T-helper 1 cell treated with Interleukin-12 subunit alpha and Interleukin-12 subunit beta and Interleukin-4 antibody, amounts not matched to agents 30 ng/mL and 1 ng/mL, for 36 hours (primary cell): ENCODE measurements at regions not wholly inside any gene's neighbourhood (a gene's known extent, or its start where the extent isn't known, plus 50 kb on each side); places are given as distances from the start of the nearest gene placed in this dataset.

Experiments used
- intact Hi-C: fragments of 100-400 bp; cut with micrococcal nuclease; formaldehyde crosslinking; loops from one replicate; pipeline ENCODE4 v1.15.1; 2024

- intact Hi-C loops, result no loop called here
Measured at GRCh38 chr2:128564551-128564950, 245.9 kb upstream of the HS6ST1 start.

GRCh38 chr2:128565441-128565840 is 246.8 kb upstream of the HS6ST1 start:
- intact Hi-C loops, result no loop called here

GRCh38 chr2:128566671-128567070 is 248.0 kb upstream of the HS6ST1 start:
- intact Hi-C loops, result no loop called here

DNA sequence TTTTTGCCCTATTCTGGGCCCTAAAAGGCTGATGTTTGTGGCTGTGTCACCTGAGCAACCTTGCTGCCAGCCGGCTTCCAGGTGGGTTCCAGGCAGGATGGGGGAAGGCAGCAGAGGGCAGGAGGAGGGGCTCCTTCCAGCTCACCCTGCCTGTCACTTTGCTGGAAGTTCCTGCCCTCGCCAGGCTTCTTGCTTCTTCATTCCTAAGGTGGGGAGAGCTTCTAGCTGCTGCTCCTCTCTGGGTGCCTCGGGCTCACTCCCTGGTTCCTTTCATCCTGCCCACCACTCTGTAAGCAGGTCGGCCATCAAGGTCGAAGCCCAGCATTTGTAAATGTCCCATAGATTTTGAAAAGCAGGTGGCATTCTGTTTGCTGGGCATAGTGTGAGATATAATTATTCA is 249.4 kb upstream of the HS6ST1 start:
- intact Hi-C loops, result no loop called here

GRCh38 chr2:128573116-128573515 is 254.4 kb upstream of the HS6ST1 start:
- intact Hi-C loops, result no loop called here

DNA sequence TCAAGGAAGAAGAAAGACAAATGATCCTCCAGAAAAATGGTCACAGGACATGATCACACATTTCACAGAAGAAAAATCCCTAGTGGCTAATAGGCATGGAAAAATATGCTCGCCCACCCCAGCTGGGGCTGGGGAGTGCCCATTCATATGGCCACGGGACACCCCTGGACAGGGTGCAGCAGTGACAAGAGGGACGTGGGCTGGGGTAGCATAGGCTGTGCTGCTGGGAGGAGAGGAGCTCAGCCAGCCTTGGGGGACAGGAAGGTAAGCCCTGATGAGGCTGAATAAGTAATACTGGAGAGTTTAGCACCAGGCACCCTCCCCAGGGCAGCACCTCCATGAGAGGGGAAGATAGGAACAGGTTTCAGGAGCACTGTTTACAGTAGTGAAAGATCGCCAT is 254.9 kb upstream of the HS6ST1 start:
- intact Hi-C loops, result no loop called here

DNA sequence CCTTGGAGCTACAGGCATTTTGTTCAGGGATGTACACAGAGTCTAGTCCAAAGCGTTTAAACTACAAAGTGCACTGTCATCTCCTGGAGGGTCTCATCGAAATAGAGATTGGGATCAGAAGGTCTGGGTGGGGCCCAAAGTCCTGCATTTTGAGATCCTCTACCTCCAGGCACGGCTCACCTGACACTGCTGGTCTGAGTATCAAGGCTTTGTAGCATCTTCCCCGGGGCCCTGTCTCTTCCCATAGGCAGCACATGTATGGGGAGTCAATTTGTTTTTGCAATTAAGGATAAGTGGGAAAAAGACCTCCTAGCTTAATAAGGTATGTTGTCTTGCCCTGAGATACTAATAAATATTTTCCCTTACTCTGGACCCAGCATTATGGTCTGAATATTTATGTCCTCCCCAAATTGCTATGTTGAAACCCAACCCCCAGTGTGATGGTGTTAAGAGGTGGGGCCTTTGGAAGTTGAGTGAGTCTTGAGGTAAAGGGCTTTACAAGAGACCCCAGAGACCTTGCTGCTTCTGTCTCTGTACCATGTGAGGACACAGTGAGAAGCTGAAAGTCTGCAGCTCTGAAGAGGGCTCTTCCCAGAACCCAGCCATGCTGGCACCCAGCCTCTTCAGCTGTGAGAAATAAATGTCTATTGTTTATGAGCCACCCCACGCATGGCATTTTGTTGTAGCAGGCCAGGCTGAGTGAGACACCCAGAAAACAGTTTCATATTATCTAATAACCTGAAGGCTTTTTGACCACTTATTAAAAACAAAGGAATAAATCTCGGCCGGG is 258.7 kb upstream of the HS6ST1 start:
- intact Hi-C loops, result no loop called here

GRCh38 chr2:128578406-128579390 is 260.0 kb upstream of the HS6ST1 start:
- intact Hi-C loops, result no loop called here

DNA sequence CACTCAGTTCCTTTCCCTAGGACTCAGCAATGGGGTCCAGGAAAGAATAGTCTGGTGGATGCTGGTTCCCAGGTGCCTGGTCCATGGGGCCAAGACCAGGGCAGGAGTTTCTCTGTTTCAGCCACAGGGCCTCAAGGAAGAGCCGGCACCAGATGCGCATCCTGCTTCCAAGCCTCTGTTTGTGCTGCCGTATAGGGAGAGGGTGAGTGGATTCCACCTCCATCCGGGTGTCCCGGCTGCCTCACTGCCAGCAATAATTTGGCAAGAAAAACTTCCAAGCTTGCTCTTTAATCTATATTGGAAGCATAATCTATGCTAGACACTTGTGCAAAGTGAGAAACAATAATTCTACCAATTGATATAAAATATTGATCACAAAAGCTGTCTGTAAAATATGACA is 261.2 kb upstream of the HS6ST1 start:
- intact Hi-C loops, result no loop called here

- intact Hi-C loops, result no loop called here
Measured at GRCh38 chr2:128580988-128581848, 262.6 kb upstream of the HS6ST1 start.

DNA sequence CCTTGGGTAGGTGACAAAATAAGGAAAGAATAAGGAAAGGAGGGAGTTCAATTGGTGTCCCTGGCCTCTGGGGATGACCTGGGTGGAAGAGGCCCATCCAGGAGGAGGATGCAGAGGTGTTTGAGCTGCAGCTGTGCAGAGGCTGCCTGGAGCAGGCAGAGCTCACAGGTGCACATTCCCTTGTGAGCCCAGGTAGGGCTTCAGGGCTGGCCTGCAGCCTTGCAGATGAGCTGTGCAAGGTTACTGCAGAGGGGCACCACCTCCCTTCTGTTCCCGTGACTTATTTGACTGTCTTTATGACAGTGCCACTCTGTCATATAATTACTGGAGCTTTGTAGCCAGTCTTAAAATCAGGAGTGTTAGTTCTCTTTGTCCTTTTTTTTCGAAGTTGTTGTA is 263.2 kb upstream of the HS6ST1 start:
- intact Hi-C loops, result no loop called here

- intact Hi-C loops, result no loop called here
Measured at GRCh38 chr2:128584296-128584890, 265.7 kb upstream of the HS6ST1 start.

DNA sequence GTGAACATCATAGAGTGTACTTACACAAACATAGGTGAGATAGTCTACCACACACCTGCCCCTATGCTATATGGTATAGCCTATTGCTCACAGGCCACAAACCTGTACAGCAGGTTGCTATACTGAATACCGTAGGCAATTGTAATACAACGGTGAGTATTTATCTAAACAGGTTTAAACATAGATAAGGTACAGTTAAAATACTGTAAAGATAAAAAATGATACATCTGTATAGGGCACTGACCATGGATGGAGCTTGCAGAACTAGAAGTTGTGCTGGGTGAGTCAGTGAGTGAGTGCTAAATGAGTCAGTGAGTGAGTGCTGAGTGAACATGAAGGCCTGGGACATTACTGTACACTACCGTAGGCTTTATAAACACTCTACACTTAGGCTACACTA is 267.0 kb upstream of the HS6ST1 start:
- intact Hi-C loops, result no loop called here

- intact Hi-C loops, result no loop called here
Measured at GRCh38 chr2:128589681-128590080, 271.0 kb upstream of the HS6ST1 start.

GRCh38 chr2:128590309-128591021 is 271.8 kb upstream of the HS6ST1 start:
- intact Hi-C loops, result no loop called here

DNA sequence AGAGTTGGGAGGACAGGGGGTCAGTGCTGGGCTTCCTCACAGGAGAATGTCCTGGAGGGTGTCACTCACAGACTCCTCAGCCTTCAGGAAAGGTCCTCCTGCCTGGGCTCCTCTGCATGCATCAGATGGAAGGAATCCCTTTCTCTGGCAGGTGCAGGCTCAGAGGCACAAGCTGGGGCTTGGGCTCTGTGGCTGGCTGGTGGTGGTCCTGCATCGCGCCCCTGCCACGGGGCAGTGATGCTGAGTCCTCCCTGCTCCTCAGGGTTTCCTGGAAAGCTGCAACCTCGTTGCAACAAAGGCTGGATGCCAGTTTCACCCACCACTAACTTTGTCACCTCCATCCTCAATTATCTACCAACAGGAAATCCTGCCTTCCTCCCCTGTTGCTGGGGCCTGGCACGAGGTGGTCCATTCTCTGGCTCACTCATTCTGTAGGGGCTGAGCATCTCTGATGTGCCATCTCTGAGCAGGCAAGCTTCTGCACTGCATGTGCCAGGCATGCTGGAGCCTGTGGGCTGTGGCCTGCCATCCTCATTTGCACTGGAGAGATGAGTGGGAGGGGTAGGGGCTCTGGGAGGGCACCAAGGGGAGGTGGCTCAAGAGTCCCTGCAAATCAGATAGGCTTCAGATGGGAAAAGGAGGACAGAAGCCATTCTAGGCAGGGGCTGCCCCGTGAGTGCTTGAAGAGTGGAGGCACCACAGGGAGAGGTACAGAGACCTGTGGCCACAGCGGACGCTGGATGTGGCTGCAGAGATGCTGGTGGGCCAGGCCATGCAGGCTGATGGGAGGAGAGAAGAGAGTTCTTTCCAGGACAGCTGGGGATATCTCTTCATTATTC is 272.6 kb upstream of the HS6ST1 start:
- intact Hi-C loops, result no loop called here

DNA sequence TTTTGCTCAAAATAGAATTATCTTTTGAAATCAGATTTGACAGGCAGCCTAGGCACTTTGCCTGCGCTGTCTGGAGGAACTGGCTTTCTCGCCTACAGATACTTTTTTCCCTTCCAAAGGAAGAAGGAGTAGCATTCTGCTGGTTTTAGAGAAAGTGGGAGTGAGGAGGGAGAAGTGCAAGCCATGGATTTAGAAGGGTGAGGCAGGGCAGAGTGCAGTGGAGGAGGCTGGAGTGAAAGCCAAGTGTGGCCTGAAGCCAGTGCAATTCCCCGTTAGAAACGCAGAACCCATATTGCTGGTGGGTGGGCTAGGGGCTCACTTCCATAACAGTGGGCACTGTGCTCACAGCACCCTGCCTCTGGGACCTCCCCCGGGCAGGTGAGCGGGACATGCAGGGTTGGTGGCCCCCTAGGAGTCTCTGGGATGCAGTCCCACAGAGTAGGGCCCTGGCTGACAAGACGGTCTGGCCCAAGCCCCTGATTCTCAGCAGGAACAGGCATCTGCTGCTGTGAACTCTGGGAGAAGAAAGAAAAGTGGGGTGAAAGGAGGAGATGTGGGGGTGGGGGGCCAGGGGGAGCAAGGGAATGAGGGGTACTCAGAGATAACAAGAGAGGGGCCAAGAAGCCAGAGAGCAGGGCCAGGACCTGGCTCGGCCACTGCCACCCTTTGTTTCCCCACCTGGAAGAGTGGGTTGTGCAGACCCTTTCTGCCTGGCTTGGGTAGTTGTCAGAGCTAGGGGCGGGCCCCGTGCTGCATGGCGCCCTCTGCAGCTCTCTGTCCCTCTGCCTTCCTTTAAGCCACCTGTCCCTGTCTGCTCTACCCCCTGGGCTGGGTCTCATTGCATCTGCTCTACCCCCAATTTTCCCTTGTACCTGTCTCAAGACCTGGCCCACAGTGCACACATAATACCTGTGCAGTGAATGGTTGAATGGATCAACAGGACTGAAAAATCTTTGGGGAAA is 273.5 kb upstream of the HS6ST1 start:
- intact Hi-C loops, result no loop called here

DNA sequence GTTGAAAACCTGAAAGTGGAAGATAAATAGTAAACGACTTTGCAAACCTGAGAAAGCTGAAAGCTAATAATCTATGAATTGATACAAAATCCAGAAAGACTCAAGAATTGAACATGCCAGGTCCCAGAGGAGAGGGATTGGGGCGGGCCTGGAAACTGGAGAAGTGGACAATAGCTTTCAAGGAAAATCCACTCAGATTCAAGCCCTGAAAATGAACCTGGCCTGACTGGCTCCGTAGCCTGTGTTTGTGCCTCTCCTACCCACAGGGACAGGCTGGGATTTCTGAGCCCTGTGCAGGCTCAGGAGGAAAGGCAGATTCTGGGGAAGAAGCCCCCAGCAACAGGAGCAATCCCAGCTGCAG is 274.8 kb upstream of the HS6ST1 start:
- intact Hi-C loops, result no loop called here
